SK-N-SH treated with all-trans-retinoic acid at 6 μM for 48 hours (cell line): ENCODE measurements at regions not wholly inside any gene's neighbourhood (a gene's known extent, or its start where the extent isn't known, plus 50 kb on each side); places are given as distances from the start of the nearest gene placed in this dataset.

Experiments used
- ARNTL ChIP-seq: fragments of 450-650 bp; formaldehyde crosslinking; IDR thresholded peaks from 2 replicates; pipeline ENCODE4 v1.5.0; 2020; ENCODE audit warnings: low read depth, mild to moderate bottlenecking, moderate library complexity, borderline replicate concordance
- OSR1 ChIP-seq: fragments of 250-450 bp; sonication (Bioruptor Pico); IDR thresholded peaks from 2 replicates; pipeline ENCODE4 v1.8.0; 2022; ENCODE audit warnings: moderate library complexity, mild to moderate bottlenecking, inconsistent platforms
- PATZ1 ChIP-seq: fragments of 250-450 bp; sonication (Bioruptor Pico); IDR thresholded peaks from 2 replicates; pipeline ENCODE4 v1.8.0; 2020; ENCODE audit warnings: mild to moderate bottlenecking, moderate library complexity, borderline replicate concordance
- ZFP30 ChIP-seq: fragments of 450-650 bp; formaldehyde crosslinking; IDR thresholded peaks from 2 replicates; pipeline ENCODE4 v1.5.0; 2022; ENCODE audit warnings: mild to moderate bottlenecking, moderate library complexity

- no peak for TF ChIP-seq ARNTL
- no peak for TF ChIP-seq PATZ1 (CRISPR knock-in tag)
- no peak for TF ChIP-seq ZFP30 (CRISPR knock-in tag)
- TF ChIP-seq OSR1 (CRISPR knock-in tag): no peak
Measured at GRCh38 chr1:240709676-240710075, 97.7 kb upstream of the GREM2 start.
